GM21360 (cell line): ENCODE measurements at regions not wholly inside any gene's neighbourhood (a gene's known extent, or its start where the extent isn't known, plus 50 kb on each side); places are given as distances from the start of the nearest gene placed in this dataset.

Source experiments
- ATAC-seq: cut with Tn5 transposase; IDR thresholded peaks from one replicate; pipeline ENCODE4 v1.9.1; 2021; ENCODE audit warnings: mild to moderate bottlenecking, moderate library complexity; ENCODE audit not compliant: unreplicated experiment

DNA sequence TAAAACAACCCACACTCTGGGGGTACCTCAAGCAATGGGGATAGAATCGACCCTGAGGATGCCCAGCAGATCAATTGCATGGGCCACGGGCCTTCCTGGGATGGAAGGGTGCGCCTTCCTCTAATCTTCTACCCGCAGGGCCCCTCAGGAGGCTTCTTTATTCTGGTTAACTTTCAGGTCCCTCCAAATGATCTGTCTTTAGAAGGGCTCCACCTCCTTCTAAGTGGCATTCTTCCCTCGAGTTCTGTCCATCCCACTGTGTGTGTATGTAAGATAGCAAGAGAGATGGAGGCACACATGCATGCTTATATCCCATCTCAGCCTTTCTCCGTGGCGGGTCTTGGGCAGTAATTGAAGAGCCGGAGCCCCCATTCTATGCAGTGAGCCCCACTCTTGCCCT, 125.7 kb downstream of the MRM1 start:
- ATAC-seq = no peak

DNA sequence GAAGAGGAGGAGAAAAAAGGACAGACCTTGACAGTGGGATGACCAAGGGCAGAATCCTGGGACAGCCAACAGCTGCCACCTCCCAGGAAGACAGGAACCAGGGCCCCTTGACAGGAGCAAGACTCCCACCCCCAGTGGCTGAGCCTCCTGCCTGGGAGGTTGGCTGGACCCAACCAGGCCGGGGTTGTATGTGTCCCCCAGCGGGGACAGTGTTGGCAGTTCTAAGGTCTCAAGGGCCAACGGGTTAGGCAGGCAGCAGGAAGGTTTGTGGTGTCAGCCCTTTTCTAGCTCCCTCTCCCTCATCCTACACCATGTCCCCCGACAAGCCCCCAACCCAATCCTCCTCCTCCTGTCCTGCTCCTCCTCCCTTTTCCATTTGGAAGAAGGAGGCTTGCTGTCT, 126.2 kb downstream of the MRM1 start:
- no peak for ATAC-seq

DNA sequence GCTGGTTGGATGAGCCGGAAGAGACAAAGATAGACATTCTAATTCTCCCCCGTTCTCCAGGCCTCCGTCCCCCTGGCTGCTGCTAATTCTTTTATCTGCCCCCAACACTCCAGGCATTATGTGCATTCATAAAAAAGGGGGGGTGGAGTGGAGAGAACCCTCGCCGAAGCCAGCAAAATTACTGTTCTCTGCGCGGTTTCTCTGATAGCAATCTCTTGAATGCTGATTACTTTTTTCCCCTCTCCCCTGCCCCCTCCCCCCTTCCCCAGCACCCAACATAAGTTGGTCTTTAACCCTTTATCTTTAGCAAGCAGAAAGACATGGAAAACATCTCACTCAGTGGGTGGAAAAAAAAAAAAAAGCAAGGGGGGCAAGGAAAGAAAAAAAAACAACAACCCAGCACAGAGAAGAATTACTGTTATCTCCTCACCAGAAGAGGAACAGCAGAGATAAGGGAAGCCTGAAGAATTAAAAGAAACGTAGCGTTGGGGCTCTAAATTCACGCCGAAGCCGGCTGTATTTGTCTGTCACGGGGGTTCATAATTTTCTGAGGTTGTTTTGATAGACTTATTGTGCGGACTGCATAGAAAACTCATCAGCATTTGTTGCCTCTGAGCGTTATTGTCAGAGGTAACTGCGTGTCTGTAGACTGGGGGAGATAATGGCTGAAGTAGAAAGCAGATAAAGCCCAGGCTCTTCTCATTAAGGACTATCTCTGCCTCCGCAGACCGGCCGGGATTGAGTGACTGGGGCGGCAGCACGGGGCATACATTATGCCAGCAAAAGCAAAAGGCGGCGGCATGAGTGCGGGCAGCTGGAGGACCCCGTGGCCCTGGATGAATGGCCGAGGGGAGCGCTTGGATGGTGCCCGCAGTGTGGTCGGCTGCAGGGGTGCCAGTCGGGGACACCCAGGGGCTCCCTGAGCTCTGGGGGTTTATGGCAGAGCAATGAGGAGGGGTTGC, 126.9 kb downstream of the MRM1 start:
- ATAC-seq = no peak

DNA sequence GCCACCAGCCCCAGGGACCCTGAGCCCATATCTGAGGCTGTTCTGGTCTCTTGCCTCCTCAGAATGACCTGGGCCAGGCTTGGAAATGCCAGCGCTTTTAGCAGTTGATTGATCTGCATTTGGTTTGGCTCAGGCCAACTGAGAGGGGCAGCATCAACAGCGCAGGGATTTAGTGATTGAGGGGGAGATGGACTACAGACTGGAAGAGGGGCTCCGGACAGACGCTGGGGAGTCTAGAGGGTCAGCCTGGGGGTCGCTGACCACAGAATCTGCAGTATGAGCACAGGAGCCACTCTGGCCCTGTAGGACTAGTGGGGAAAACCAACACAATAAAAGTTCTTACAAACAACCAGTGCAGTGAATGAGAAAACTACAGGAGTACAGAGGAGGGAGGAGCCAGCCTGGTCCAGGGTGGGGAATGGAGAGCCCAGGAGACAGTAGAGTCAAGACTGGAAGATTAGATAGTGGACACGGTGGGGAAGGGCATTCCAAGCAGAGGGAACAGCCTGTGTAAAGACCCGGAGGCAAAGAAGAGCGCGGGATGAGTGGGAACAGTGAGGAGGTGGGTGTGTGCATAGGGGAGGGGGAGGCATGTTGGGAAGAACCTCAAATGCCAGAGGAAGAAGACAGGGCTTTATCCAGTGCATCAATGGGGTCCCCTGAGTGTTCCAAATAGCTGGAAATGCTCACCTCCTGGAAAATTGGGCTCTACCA, 128.9 kb downstream of the MRM1 start:
- no peak for ATAC-seq

DNA sequence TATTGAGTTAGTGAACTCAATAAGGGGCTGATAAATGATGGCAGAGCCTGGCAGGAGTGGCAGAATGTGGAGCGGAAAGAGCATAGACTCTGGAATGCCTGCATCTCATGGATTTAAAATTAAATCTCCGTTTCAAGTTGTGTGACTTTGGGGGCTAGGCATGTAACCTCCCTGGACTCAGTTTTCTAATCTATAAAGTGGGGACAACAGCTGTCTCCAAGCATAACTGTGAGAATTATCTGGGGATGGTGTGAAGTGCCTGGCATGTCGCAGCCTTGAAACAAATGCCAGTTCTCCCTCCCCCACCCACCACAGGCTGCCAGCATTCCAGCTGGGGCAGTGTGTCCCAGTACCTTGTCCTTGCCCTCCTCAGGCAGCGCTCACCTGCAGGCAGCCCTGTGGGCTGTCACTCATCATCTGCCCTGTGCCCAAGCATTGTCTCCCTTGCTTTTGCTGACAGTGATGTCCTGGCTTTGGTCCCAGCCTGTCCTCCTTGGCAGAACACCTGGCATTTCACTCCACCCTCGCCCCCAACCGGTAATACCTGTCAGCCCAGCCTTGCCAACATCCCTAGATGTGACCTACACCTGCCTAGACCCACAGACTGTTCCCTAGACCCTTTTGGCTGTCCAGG, 129.6 kb downstream of the MRM1 start:
- ATAC-seq = no peak

DNA sequence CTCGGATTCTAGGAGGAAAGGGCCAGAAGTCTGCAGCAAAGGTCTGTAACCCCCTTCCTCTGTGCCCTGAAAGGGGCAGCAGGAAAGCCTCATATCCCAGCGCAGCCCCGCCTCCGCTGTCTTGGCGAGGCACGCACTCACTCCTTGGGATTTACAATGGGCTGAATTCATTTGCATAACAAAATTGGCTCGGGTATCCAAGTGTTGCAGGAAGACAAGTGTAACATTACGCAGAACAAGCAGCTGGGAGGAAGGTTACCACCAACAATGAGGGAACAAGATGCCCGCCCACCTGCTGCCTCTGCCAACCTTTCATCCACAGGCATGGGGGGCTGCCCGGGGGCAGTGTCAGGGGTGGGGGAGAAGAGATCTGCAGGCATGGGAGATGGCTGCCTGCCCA, 130.4 kb downstream of the MRM1 start:
- no peak for ATAC-seq

DNA sequence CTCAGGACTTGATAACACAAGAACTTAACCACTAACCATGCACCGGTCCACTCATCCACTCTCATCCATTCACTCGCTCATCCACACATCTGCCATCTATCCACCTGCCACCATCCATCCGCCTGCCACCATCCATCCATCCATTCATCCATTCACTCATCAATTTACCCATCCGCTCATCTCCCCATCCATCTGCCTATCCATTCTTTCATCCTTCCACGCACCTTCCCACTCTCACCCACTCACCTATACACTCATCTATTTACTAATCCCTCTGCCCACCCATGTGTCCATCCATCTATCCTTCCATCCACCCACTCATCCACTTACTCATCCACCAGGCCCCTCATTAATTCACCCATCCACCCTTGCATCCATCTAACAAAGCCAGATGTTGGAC, 131.0 kb downstream of the MRM1 start:
- no peak for ATAC-seq

DNA sequence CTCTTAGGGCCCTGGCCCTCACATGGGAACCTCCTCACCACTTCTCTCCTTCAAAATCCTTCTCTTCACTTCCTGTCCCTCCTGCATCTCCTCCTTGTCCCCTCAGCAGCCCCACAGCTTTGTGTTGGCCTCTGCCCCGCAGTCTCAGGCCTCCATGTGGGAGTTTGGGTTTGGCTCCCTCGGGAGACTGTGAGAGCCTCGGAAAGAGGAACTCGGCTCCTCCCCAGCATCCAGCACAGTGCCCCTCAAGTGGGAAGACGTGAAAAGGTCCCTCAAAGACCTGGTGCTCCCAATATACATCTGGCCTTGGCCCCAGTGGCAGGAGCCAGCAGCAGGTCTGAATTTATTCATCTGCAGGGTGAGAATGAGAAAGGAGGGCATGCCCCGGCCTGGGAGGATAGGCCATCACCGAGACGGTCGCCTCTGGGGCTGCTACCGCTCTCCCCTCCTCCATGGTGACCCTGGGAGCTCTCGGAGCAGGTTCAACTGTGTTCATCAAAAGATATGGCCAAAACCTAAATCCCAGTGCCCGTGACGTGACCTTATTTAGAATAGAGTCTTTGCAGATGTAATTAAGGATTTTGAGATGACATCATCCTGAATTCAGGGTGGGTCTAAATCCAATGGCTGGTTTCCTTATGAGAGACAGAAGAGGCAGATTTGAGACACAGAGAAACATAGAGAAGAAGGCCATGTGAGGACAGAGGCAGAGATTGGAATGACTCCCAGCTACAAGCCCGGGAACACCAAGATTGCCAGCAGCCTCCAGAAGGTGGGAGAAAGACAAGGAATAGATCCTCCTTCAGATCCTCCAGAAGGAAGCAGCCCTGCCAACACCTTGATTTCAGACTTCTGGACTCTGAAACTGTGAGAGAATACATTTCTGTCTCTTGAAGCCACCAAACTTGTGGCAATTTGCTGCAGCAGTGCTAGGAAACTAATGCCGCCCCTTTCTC, 135.1 kb downstream of the MRM1 start:
- no peak for ATAC-seq

DNA sequence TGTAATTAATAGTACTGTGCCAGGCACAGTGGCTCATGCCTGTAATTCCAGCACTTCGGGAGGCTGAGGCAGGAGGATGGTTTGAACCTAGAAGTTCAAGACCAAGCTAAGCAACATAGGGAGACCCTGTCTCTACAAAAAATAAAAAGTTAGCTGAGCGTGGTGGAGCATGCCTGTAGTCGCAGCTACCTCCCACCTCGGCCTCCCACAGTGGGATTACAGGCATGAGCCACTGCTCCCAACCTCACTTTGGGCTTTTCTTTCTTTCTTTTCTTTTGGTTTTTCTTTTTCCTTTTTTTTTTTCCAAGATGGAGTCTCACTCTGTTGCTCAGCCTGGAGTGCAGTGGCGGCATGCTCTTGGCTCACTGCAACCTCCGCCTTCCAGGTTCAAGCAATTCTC, 137.8 kb downstream of the MRM1 start:
- no peak for ATAC-seq

DNA sequence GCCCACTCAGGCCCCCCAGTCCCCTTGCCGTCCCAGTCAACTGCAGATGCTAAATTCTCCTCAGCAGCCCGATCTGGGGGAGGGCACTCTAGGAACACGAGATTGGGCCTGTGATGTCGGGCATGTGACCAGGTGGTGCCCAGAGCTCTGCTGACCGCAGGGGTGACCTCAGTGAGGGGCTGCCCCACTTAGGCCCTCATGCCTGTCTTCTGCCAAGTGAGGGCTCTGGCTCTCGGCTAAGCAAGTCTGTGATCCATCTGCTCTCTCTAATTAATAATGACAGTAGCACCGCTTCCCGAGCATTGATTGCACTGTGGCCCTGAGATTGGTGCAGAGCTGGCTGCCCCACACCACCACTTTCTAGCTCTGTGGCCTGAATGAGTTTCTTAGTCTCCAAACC, 138.8 kb downstream of the MRM1 start:
- ATAC-seq = no peak

DNA sequence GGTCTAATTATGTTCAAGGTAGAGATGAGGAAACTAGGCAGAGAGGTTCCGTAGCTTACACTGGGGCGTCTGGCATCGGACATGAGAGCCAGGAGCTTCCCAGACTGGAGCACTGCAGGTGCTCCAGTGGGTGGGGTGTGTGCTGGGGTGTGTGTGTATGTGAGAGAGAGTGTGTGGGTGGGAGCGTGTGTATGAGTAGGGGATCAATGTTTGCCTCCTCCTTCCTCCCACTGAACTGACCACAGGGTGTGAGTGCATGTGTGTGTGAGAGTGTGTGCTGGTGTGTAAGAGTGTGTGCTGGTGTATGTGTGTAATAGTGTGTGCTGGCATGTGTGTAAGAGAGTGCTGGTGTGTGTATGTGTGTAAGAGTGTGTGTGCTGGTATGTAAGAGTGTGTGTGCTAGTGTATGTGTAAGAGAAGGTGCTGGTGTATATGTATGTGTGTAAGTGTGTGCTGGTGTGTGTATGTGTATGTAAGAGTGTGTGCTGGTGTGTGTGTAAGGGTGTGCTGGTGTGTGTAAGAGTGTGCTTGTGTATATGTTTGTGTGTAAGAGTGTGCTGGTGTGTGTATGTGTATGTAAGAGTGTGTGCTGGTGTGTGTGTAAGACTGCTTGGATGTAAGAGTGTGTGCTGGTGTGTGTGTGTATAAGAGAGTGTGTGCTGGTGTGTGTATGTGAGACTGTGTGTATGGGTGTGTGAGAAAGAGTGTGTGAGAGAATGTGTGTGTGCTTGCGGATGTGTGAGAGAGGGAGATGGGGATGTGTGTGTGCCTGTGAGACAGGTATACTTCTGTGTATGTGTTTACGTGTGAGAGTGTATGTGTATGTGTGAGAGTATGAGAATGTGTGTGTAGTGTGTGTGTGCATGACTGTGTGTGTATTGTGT, 139.9 kb downstream of the MRM1 start:
- no peak for ATAC-seq

DNA sequence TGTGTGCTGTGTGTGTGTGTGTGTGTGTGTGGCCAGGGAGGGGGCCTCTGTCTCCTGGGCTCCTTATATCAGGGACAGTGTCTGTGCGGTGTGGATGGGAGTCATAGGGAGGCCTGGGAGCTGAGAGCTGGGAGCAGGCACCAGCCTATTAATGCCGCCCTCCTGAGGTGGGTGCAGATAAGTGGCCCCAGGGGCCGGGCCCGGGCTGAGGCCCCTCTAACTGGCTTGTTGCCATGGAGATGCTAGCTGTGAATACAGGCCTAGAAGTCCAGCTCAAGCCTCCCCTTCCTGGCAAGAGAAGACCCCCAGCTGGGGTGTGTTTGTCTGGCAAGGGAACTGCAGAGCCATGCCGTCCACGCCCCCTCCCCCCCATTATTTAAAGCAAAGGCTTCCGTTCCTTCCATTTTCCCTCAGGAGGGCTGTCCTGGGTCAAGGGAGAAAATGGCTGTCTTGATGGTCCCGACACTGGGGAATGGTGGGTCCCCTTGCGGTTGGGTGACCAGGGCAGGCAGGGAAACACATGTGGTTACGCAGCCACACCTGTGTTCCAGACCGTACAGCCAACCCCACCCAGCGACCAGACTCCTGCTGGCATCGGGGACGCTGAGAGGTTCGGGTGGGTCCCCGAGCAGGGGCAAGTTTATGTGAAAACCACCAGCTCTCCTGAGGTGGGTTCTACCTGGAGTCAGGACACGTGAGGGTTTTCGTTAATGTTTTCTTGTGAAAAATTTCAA, 141.1 kb downstream of the MRM1 start:
- no peak for ATAC-seq

DNA sequence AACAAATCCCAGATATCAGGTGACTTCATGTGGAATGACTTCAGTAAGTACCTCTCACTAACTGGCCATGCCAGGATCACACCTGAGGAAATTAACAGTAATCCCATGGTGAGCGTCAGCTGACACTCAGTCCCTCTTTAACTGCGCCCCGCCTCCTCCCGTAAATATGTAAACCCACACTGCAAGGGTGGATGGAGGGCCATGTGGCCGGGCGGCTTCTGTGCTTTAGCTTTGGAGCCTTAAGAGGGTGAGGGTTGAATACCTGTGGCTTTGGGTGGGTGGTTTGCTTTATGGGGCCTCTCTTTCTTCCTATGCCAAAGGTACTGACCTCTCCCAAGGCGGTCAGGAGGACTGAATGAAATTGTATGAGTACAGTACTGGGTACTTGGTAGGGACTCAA, 141.7 kb downstream of the MRM1 start:
- ATAC-seq = no peak

DNA sequence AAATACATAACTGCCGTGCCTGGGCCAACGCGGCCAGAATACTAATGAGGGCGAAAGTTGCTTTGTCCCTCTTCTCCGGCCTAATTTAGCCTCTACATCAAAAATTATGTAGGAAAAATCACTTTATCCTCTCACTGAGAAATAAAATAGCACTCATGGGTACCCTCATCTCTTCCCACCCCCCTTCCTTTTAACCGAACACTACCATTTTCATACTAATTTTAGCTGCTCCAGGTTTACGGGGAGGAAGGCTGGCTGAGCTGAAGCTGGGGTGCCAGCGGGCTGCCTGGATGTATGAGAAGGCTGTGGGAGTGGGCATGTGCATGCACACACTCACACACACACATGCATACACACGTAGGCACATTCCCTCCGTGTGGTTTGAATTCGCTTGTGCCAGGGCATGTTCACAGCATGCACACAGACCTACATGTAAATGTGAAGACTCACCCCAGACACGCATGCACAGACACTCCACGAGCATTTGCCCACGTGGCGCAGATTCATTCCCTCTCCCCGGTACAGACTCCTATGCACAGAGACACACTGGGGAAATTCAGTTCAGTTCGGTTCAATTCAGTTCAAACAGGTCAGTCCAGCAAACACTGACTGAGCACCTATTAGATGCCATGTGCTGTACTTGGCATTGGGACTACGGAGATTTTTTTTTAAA, 145.1 kb downstream of the MRM1 start:
- no peak for ATAC-seq

DNA sequence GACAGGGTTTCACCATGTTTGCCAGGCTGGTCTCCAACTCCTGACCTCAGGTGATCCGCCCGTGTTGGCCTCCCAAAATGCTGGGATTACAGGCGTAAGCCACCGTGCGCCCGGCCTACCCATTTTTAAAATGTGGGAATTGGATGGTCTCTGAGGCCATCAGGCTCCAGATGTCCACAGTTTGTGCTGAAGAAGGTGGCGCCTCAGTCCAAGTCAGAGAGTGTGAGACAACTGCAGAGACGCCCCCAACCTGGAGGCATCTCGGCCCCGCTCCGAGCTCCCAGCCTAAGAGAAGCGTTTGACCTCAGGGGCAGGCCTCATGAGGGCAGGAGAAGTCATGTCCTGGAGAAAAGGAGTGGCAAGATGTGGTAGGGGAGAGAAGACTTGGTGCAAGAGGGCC, 146.5 kb downstream of the MRM1 start:
- no peak for ATAC-seq

DNA sequence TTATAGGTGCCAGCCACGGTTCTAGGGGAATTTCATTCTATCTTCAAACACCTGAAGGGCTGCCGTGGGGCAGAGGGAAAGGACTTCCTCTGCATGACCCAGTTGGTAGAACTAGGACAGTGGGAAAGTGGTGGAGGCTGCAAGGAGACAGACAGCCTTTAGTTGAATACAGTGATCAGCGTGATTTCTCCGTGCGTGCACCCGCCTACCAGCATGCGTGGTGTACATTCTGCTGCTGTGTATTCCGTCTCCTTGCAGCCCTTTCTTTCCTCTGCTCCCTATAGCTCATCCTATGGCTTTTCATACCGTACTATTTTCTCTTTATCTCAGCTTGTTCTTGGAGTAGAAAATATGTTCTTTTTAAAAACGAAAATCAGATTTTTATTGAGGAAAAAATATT, 146.9 kb downstream of the MRM1 start:
- ATAC-seq = no peak

DNA sequence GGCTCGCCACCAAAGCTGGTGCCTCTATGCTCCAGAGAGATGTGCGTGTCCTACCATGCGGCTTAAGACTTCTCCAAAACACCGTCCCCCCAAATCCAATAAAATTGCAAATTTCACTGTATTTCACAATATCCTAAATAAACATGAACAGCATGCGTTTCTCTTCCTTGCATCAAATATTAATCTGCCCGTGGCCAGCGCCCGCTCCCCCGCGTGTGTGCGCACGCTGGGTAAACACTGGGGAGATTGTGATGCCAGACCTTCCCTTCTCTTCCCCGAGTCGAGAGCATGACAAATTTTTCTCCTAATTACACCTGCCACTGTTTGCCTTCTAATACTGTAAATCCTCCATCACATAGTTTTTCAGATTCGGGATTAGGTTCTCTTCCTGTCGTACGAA, 148.1 kb downstream of the MRM1 start:
- no peak for ATAC-seq

DNA sequence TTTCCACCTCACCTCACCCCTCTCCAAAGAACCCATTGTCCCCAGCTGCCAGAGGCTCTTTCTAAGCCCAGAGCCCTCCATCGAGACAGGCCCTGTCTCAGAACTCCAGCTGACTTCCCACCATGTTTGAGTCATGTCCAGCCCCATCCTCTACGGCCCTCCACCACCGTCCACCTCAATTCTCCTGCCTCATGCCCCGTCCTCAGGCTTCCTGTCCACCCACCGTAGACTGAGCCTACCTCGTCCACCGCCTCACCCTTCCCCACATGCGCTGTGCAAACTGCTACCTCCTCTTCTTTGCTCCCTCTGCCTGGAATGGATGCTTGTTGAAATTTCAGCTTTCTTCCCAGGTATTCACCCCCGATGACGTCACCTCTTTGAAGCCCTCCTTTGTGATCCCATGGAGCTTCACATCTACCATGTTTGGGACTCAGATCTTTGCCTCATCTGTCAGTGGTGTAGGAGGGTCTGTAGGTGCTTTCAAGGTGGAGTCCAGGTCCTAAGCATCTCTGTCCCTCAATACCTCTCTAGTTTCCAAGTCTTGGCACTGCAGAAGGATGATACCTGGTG, 149.0 kb downstream of the MRM1 start:
- ATAC-seq = no peak
